ENCODE measurements at regions not wholly inside any gene's neighbourhood (a gene's known extent, or its start where the extent isn't known, plus 50 kb on each side); places are given as distances from the start of the nearest gene placed in this dataset.

DNA sequence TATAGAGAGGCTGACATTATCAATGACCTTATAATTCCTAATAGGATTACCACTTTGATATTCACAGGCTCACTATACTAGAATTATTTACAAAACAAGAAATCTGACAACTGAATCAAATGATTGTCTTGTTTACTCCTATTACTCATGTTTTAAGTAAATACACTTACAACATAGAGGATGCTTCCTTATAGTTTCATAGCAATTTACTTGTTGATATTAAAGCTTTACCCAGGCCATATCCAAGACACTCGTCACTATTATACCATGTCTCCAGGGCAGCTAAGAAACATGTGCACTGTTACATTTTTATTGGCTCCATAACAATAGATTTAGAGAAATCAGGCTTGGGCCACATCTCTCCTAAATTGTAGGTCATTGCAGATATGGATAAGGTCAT is 276.9 kb downstream of the HGF start:
- H4K20me1 ChIP-seq (ENCODE audit: insufficient read depth): no peaks in the 10 kb centered on the region
- no peaks in the 10 kb centered on the region for H3K4me1 ChIP-seq (ENCODE audit: low read depth, poor library complexity, severe bottlenecking)
- no peak overlapping the region for H3K4me2 ChIP-seq
- H3K4me3 ChIP-seq (IDR thresholded peaks at IDR 0.05; ENCODE audit: insufficient read depth, low read depth, low read length): no peak overlapping the region
- H3K79me2 ChIP-seq (ENCODE audit: insufficient read depth, low read depth): no peaks in the 10 kb centered on the region
- no peak overlapping the region for H2AFZ ChIP-seq (ENCODE audit: low read depth)
- no peak overlapping the region for H3K9ac ChIP-seq
- no peak overlapping the region for H3K27ac ChIP-seq
- no peaks in the 10 kb centered on the region for H3K36me3 ChIP-seq (ENCODE audit: insufficient read depth)
- TF ChIP-seq CTCF (conservative IDR thresholded peaks at IDR 0.05; ENCODE audit: low read depth, low read length): no peak
- no peaks in the 10 kb centered on the region for H3K27me3 ChIP-seq (ENCODE audit: insufficient read depth, low read depth)

- Histone ChIP-seq H3K4me1 (ENCODE audit: low read depth, poor library complexity, severe bottlenecking) (no peaks in the 10 kb centered on the region), H3K4me3 (IDR thresholded peaks at IDR 0.05; ENCODE audit: insufficient read depth, low read depth, low read length) (no peak overlapping the region), H4K20me1 (ENCODE audit: insufficient read depth) (no peaks in the 10 kb centered on the region), H3K79me2 (ENCODE audit: insufficient read depth, low read depth) (no peaks in the 10 kb centered on the region), H3K9ac (no peak overlapping the region), H3K27me3 (ENCODE audit: insufficient read depth, low read depth) (no peaks in the 10 kb centered on the region), H2AFZ (ENCODE audit: low read depth) (no peak overlapping the region), H3K27ac (no peak overlapping the region), H3K36me3 (ENCODE audit: insufficient read depth) (no peaks in the 10 kb centered on the region), H3K4me2 (no peak overlapping the region)
- TF ChIP-seq CTCF (conservative IDR thresholded peaks at IDR 0.05; ENCODE audit: low read depth, low read length): no peak
Measured at GRCh38 chr7:81492240-81492639, 277.6 kb downstream of the HGF start.

DNA sequence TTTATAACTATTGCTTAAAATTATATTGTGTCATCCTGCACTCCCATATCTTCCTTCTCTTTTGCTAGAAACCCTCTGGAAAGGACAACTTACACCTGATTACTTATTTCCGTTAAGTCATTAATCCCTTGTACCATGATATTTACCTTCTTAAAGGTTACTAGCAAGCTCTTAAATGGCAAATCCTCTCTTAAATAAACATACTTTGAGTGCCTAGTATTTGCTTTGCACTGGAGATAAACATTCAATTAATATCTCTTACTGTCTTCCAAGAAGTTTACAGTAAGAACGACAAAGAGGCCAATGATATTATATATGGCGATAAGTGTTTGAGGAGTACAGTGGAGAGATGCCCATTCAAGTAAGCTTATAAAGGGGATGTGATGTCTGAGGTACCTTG is 278.3 kb downstream of the HGF start:
- no peak overlapping the region for H3K4me2 ChIP-seq
- no peak overlapping the region for H2AFZ ChIP-seq (ENCODE audit: low read depth)
- no peaks in the 10 kb centered on the region for H3K27me3 ChIP-seq (ENCODE audit: insufficient read depth, low read depth)
- H3K4me1 ChIP-seq (ENCODE audit: low read depth, poor library complexity, severe bottlenecking): no peaks in the 10 kb centered on the region
- H3K36me3 ChIP-seq (ENCODE audit: insufficient read depth): no peaks in the 10 kb centered on the region
- H3K79me2 ChIP-seq (ENCODE audit: insufficient read depth, low read depth): no peaks in the 10 kb centered on the region
- H3K9ac ChIP-seq: no peak overlapping the region
- H4K20me1 ChIP-seq (ENCODE audit: insufficient read depth): no peaks in the 10 kb centered on the region
- TF ChIP-seq CTCF (conservative IDR thresholded peaks at IDR 0.05; ENCODE audit: low read depth, low read length): no peak
- H3K4me3 ChIP-seq (IDR thresholded peaks at IDR 0.05; ENCODE audit: insufficient read depth, low read depth, low read length): no peak overlapping the region
- H3K27ac ChIP-seq: no peak overlapping the region

GRCh38 chr7:81488210-81488609 is 281.6 kb downstream of the HGF start:
- H3K36me3 ChIP-seq (ENCODE audit: insufficient read depth): no peaks in the 10 kb centered on the region
- no peak overlapping the region for H2AFZ ChIP-seq (ENCODE audit: low read depth)
- no peak overlapping the region for H3K4me2 ChIP-seq

More at GRCh38 chr7:81488210-81488609, 281.6 kb downstream of the HGF start:
- Histone ChIP-seq H4K20me1 (ENCODE audit: insufficient read depth) (no peaks in the 10 kb centered on the region), H3K4me3 (IDR thresholded peaks at IDR 0.05; ENCODE audit: insufficient read depth, low read depth, low read length) (no peak overlapping the region), H3K4me1 (ENCODE audit: low read depth, poor library complexity, severe bottlenecking) (peaks cover 7% of the 10 kb centered on the region), H3K27me3 (ENCODE audit: insufficient read depth, low read depth) (no peaks in the 10 kb centered on the region), H3K79me2 (ENCODE audit: insufficient read depth, low read depth) (no peaks in the 10 kb centered on the region), H3K27ac (no peak overlapping the region), H3K9ac (no peak overlapping the region)
- no peak for TF ChIP-seq CTCF (conservative IDR thresholded peaks at IDR 0.05; ENCODE audit: low read depth, low read length)

Data from KMS-11 (cell line).